Prostate gland (tissue), 2 donors: ENCODE measurements at regions not wholly inside any gene's neighbourhood (a gene's known extent, or its start where the extent isn't known, plus 50 kb on each side); places are given as distances from the start of the nearest gene placed in this dataset.

ENCODE experiments used
- DNase-seq: peaks from one replicate; pipeline ENCODE4 v3.0.0-alpha.2; 2019; ENCODE audit warnings: low spot score
- H3K27ac ChIP-seq, 2 donors: fragments of 200-600 bp; sonication (generic); 2 replicates each; pipeline ENCODE4 v1.5.1; 2017 to 2019
- H3K27me3 ChIP-seq: fragments of 200-600 bp; sonication (generic); replicated peaks from 2 replicates; pipeline ENCODE4 v1.5.1; 2019; ENCODE audit not compliant: insufficient read depth
- H3K36me3 ChIP-seq, 2 donors: fragments of 200-600 bp; sonication (generic); 1 replicate in 1 of 2; 2 replicates in 1 of 2; pipeline versions ENCODE4 v1.5.1 to v1.8.1; 2017 to 2019
- H3K4me1 ChIP-seq: fragments of 200-600 bp; sonication (generic); replicated peaks from 2 replicates; pipeline ENCODE4 v1.5.1; 2019
- H3K4me3 ChIP-seq, 2 donors: fragments of 200-600 bp; sonication (generic); 2 replicates each; pipeline ENCODE4 v1.5.1; 2017 to 2019
- H3K9me3 ChIP-seq: fragments of 200-600 bp; sonication (generic); 2 replicates; pipeline ENCODE4 v1.5.1; 2017
- CTCF ChIP-seq, 4 experiments: fragments of 200-600 bp in 2 of 4; fragments of 450-650 bp in 2 of 4; sonication (generic) in 2 of 4; IDR thresholded peaks; 1 replicate in 3 of 4; 2 replicates in 1 of 4; pipeline ENCODE4 v1.5.1; 2016 to 2019; ENCODE audit warnings: antibody characterized with exemption in 4 of 4, mild to moderate bottlenecking in 2 of 4, moderate library complexity in 2 of 4
- POLR2A ChIP-seq: fragments of 450-650 bp; IDR thresholded peaks from one replicate; pipeline ENCODE4 v1.6.1; 2016; ENCODE audit warnings: antibody characterized with exemption, mild to moderate bottlenecking
- POLR2AphosphoS5 ChIP-seq: sonication (generic); formaldehyde crosslinking; IDR thresholded peaks from one replicate; pipeline ENCODE4 v1.6.1; 2017; ENCODE audit warnings: antibody characterized with exemption
- WGBS: methylation state at CpG from one replicate; pipeline ENCODE4 v1.1.5; 2018; 5-methylcytosine and 5-hydroxymethylcytosine counted together
- intact Hi-C: fragments of 100-400 bp; cut with DNase I; formaldehyde crosslinking; loops from one replicate; pipeline ENCODE4 v1.14.2; 2022

GRCh38 chr20:11549172-11550103, 368.3 kb upstream of the BTBD3 start:
- no peaks in the 10 kb centered on the region for H3K4me1 ChIP-seq
- H3K27ac ChIP-seq, result no peak overlapping the region
- intact Hi-C loops, result loop anchor here (5.0 to 10.0 kb wide), 2 partner anchors 872 to 1085 kb away; no protein-coding TSS in a partner anchor
- no peaks in the 10 kb centered on the region for H3K27me3 ChIP-seq
- DNase-seq, result no peak
- no peaks in the 10 kb centered on the region for H3K36me3 ChIP-seq
- TF ChIP-seq POLR2A (no peak), POLR2AphosphoS5 (no peak), CTCF (IDR thresholded peaks at IDR 0.05) (no peak)
- no peak overlapping the region for H3K4me3 ChIP-seq
- H3K9me3 ChIP-seq, result no peaks in the 10 kb centered on the region
- 63% methylated on average over 6 of the region's 6 CpGs for WGBS

DNA sequence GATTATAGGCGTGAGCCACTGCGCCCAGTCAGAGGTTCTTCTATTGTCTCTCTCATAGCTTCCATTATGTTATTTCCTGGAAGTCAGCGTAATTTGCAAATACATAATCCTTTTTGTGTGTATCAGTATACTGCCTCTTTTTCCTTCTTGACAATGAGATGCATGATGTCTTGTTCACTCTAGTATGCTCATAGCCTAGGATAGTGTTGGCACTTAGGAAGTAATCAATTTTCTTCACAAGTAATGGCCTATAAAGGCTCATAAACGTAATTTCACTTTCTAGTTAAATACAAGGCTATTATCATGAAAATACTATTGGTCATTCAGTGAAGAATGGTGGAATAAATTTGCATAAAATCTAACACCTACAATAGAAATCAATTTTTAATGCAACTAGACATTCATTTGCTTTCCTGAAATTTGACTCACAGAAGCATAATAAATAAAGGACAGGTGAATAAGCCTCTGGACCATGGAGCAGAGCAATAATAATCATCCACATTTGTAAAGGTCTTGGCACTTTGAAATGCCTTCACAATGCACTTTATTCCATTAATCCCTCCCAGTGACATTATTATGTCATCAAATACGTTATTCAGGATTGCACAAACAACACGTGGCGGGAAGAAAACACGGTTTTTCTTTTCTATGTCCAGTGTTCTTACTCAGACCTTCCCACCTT, 366.9 kb upstream of the BTBD3 start:
- Histone ChIP-seq H3K27ac (no peak overlapping the region), H3K36me3 (no peaks in the 10 kb centered on the region), H3K4me1 (no peaks in the 10 kb centered on the region), H3K4me3 (no peak overlapping the region), H3K27me3 (no peaks in the 10 kb centered on the region), H3K9me3 (no peaks in the 10 kb centered on the region)
- intact Hi-C loops, result loop anchor here (5.0 kb wide), 1 partner anchor 873 kb away; no protein-coding TSS in a partner anchor
- DNase-seq, result no peak
- TF ChIP-seq POLR2AphosphoS5 (no peak), CTCF (IDR thresholded peaks at IDR 0.05) (no peak), POLR2A (no peak)
- 88% methylated on average over 8 of the region's 8 CpGs for WGBS

- H3K4me3 ChIP-seq, result no peak overlapping the region
- no peak overlapping the region for H3K27ac ChIP-seq
- DNase-seq, result no peak
- H3K36me3 ChIP-seq, result no peaks in the 10 kb centered on the region
- TF ChIP-seq CTCF (IDR thresholded peaks at IDR 0.05) (no peak), POLR2AphosphoS5 (no peak), POLR2A (no peak)
- no peaks in the 10 kb centered on the region for H3K4me1 ChIP-seq
- H3K27me3 ChIP-seq, result no peaks in the 10 kb centered on the region
- H3K9me3 ChIP-seq, result no peaks in the 10 kb centered on the region
- intact Hi-C loops, result loop anchor here (5.0 kb wide), 1 partner anchor 874 kb away; no protein-coding TSS in a partner anchor
Measured at GRCh38 chr20:11551479-11551878, 366.2 kb upstream of the BTBD3 start.

- WGBS, result 66% methylated on average over 4 of the region's 4 CpGs
- H3K27ac ChIP-seq, result no peak overlapping the region
- intact Hi-C loops, result loop anchor here (5.0 kb wide), 1 partner anchor 876 kb away; no protein-coding TSS in a partner anchor
- no peaks in the 10 kb centered on the region for H3K4me1 ChIP-seq
- no peaks in the 10 kb centered on the region for H3K27me3 ChIP-seq
- no peaks in the 10 kb centered on the region for H3K9me3 ChIP-seq
- no peak overlapping the region for H3K4me3 ChIP-seq
- no peak for DNase-seq
- H3K36me3 ChIP-seq, result no peaks in the 10 kb centered on the region
- TF ChIP-seq POLR2AphosphoS5, result no peak
- peak in 1 of 4 experiments; percentile 23 for TF ChIP-seq CTCF (IDR thresholded peaks at IDR 0.05)
- TF ChIP-seq POLR2A, result no peak
Measured at GRCh38 chr20:11553603-11554002, 364.1 kb upstream of the BTBD3 start.
